ENCODE measurements at regions not wholly inside any gene's neighbourhood (a gene's known extent, or its start where the extent isn't known, plus 50 kb on each side); places are given as distances from the start of the nearest gene placed in this dataset.

DNA sequence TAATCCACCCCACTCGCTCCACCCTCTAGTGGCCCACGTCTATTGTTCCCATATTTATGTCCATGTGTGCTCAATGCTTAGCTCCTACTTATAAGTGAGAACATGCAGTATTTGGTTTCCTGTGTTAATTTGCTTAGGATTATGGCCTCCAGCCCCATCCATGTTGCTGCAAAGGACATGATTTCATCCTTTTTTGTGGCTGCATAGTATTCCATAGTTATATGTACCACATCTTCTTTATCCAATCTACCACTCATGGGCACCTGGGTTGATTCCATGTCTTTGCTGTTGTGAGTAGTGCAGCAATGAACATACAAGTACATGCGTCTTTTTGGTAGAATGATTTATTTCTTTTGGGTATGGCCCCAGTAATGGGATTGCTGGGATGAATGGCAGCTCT lies 319.9 kb downstream of the DYSF start:
- CTCF ChIA-PET (ENCODE audit: low intra/inter-chr PET ratio), result no interaction called here

DNA sequence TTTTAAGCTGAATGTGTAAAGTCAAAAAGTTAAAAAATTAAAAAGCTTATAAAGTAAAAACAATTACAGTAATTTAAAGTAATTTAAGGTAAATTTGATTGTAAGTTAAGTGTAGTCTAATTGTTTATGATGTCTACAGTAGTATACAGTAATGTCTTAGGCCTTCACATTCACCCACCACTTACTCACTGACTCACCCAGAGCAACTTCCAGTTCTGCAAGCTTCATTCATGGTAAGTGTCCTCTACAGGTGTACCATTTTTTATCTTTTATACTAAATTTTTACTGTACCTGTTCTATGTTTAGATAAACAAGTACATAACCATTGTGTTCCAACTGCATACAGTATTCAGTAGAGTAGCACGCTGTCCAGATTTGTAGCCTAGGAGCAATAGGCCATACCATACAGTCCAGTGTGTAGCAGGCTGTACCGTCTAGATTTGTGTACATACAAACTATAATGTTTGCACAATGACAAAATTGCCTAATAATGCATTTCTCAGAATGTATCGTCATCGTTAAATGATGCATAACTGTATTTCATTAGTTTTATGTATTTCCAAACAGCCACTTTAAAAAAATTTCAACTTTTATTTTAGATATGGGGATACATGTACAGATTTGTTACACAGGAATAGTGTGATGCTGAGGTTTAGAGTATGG lies 319.3 kb downstream of the DYSF start:
- intact Hi-C loops (cut with micrococcal nuclease) (no loop called here), in situ Hi-C loops (cut with MboI) (no loop called here)
- Histone ChIP-seq H3K4me1 (replicated peaks in 1 of 2; ENCODE audit: control insufficient read depth in 2 of 2, insufficient read depth in 2 of 2, low read length in 2 of 2) (no peaks in the 10 kb centered on the region), H3K4me2 (ENCODE audit: insufficient read depth, low read length) (no peak overlapping the region), H3K9me1 (ENCODE audit: control insufficient read depth, insufficient read depth, low read length) (no peaks in the 10 kb centered on the region), H3K79me2 (ENCODE audit: control insufficient read depth, insufficient read depth, low read length) (no peaks in the 10 kb centered on the region), H3K4me3 (no peak overlapping the region), H3K36me3 (ENCODE audit: control insufficient read depth, insufficient read depth, low read length) (no peaks in the 10 kb centered on the region), H2AFZ (ENCODE audit: low read depth, low read length) (no peak overlapping the region), H3K27ac (ENCODE audit: extremely low read depth, low read depth, low read length) (no peak overlapping the region), H4K20me1 (replicated peaks; ENCODE audit: control insufficient read depth, insufficient read depth, low read length) (no peaks in the 10 kb centered on the region), H3K9ac (ENCODE audit: insufficient read depth in 1 of 2, low read depth in 2 of 2, low read length in 2 of 2) (no peak overlapping the region), H3K9me3 (replicated peaks; ENCODE audit: control insufficient read depth, insufficient read depth, low read depth, low read length) (no peaks in the 10 kb centered on the region), H3K27me3 (ENCODE audit: control insufficient read depth in 2 of 2, insufficient read depth in 2 of 2, low read length in 2 of 2) (peaks cover 0 to 11% of the 10 kb centered on the region in 2 experiments; a peak in 2 of 5 replicates)
- FAIRE-seq, result no peak
- no peak for DNase-seq (ENCODE audit: extremely low read depth in 1 of 4, low spot score in 3 of 4)
- ChIA-PET POLR2A (no interaction called here), CTCF (ENCODE audit: low intra/inter-chr PET ratio) (no interaction called here)
- no TSS peak for BruUV-seq (replicated peaks)
- ATAC-seq, result no peak
- WGBS (ENCODE audit: insufficient coverage, low coverage, missing lambda C conversion rate), result 2% methylated on average over 4 of the region's 4 CpGs
- no peak for TF ChIP-seq RBM34 (IDR thresholded peaks at IDR 0.05; ENCODE audit: borderline replicate concordance, insufficient read depth, low read length)
- TF ChIP-seq, protein P1, sequence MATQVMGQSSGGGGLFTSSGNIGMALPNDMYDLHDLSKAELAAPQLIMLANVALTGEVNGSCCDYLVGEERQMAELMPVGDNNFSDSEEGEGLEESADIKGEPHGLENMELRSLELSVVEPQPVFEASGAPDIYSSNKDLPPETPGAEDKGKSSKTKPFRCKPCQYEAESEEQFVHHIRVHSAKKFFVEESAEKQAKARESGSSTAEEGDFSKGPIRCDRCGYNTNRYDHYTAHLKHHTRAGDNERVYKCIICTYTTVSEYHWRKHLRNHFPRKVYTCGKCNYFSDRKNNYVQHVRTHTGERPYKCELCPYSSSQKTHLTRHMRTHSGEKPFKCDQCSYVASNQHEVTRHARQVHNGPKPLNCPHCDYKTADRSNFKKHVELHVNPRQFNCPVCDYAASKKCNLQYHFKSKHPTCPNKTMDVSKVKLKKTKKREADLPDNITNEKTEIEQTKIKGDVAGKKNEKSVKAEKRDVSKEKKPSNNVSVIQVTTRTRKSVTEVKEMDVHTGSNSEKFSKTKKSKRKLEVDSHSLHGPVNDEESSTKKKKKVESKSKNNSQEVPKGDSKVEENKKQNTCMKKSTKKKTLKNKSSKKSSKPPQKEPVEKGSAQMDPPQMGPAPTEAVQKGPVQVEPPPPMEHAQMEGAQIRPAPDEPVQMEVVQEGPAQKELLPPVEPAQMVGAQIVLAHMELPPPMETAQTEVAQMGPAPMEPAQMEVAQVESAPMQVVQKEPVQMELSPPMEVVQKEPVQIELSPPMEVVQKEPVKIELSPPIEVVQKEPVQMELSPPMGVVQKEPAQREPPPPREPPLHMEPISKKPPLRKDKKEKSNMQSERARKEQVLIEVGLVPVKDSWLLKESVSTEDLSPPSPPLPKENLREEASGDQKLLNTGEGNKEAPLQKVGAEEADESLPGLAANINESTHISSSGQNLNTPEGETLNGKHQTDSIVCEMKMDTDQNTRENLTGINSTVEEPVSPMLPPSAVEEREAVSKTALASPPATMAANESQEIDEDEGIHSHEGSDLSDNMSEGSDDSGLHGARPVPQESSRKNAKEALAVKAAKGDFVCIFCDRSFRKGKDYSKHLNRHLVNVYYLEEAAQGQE (IDR thresholded peaks at IDR 0.05; ENCODE audit: borderline replicate concordance), result no peak
- TF ChIP-seq, protein P1 (CRISPR knock-in tag; IDR thresholded peaks at IDR 0.05; ENCODE audit: low read depth), result no peak
- TF ChIP-seq FOXJ3 (CRISPR knock-in tag; IDR thresholded peaks at IDR 0.05), result no peak
- TF ChIP-seq ADNP (tag; IDR thresholded peaks at IDR 0.05), result no peak
- no peak for TF ChIP-seq ZNF263 (CRISPR knock-in tag; IDR thresholded peaks at IDR 0.05; ENCODE audit: borderline replicate concordance)
- TF ChIP-seq NR1H2 (CRISPR knock-in tag; IDR thresholded peaks at IDR 0.05), result no peak

More for the DNA sequence above, 319.9 kb downstream of the DYSF start:
- no peaks in the 10 kb centered on the region for H3K9me3 ChIP-seq (replicated peaks; ENCODE audit: control insufficient read depth, insufficient read depth, low read depth, low read length)
- DNase-seq (ENCODE audit: extremely low read depth in 1 of 4, low spot score in 3 of 4) (no peak), FAIRE-seq (no peak), ATAC-seq (no peak)
- BruUV-seq (replicated peaks), result no TSS peak
- POLR2A ChIA-PET, result no interaction called here
- intact Hi-C loops (cut with micrococcal nuclease), result no loop called here
- no peak overlapping the region for H3K4me3 ChIP-seq
- TF ChIP-seq RFX7 (CRISPR knock-in tag; IDR thresholded peaks at IDR 0.05) (no peak), FOSL1 (tag; conservative IDR thresholded peaks at IDR 0.05) (no peak), NUFIP1 (IDR thresholded peaks at IDR 0.05; ENCODE audit: partially characterized antibody) (no peak), ZNF146 (CRISPR knock-in tag; IDR thresholded peaks at IDR 0.05; ENCODE audit: unreplicated experiment) (peak; percentile 52)
- peaks cover 0 to 15% of the 10 kb centered on the region in 2 experiments; a peak in 2 of 5 replicates for H3K27me3 ChIP-seq (ENCODE audit: control insufficient read depth in 2 of 2, insufficient read depth in 2 of 2, low read length in 2 of 2)
- no peak overlapping the region for H2AFZ ChIP-seq (ENCODE audit: low read depth, low read length)
- H4K20me1 ChIP-seq (replicated peaks; ENCODE audit: control insufficient read depth, insufficient read depth, low read length), result no peaks in the 10 kb centered on the region
- no peaks in the 10 kb centered on the region for H3K9me1 ChIP-seq (ENCODE audit: control insufficient read depth, insufficient read depth, low read length)
- H3K9ac ChIP-seq (ENCODE audit: insufficient read depth in 1 of 2, low read depth in 2 of 2, low read length in 2 of 2), result no peak overlapping the region
- H3K79me2 ChIP-seq (ENCODE audit: control insufficient read depth, insufficient read depth, low read length), result no peaks in the 10 kb centered on the region
- in situ Hi-C loops (cut with MboI), result no loop called here
- no peak overlapping the region for H3K27ac ChIP-seq (ENCODE audit: extremely low read depth, low read depth, low read length)
- H3K4me1 ChIP-seq (replicated peaks in 1 of 2; ENCODE audit: control insufficient read depth in 2 of 2, insufficient read depth in 2 of 2, low read length in 2 of 2), result no peaks in the 10 kb centered on the region
- H3K4me2 ChIP-seq (ENCODE audit: insufficient read depth, low read length), result no peak overlapping the region
- no peaks in the 10 kb centered on the region for H3K36me3 ChIP-seq (ENCODE audit: control insufficient read depth, insufficient read depth, low read length)
- whole genome bisulfite sequencing (ENCODE audit: insufficient coverage, low coverage, missing lambda C conversion rate), result 4% methylated on average over 3 of the region's 3 CpGs

All from K562 (cell line).